IMR-90 (cell line): ENCODE measurements at regions not wholly inside any gene's neighbourhood (a gene's known extent, or its start where the extent isn't known, plus 50 kb on each side); places are given as distances from the start of the nearest gene placed in this dataset.
"Not testable (repeated sequence)": the region's sequence is repeated elsewhere in the genome, so short reads cannot be mapped to it uniquely, and the experiment has no call there.

ENCODE experiments used
- CEBPB ChIP-seq: IDR thresholded peaks from 2 replicates; pipeline ENCODE4 v1.6.1; 2012; ENCODE audit warnings: low read depth, low read length, improper control_type of control experiment
- CTCF ChIP-seq: conservative IDR thresholded peaks from 2 replicates; pipeline ENCODE4 v1.5.1; 2012; ENCODE audit warnings: mild to moderate bottlenecking, low read depth, low read length, improper control_type of control experiment
- FOS ChIP-seq: fragments of 150-350 bp; IDR thresholded peaks from 2 replicates; pipeline ENCODE4 v1.6.1; 2016; ENCODE audit warnings: low read depth, low read length
- MAFK ChIP-seq: IDR thresholded peaks from 2 replicates; pipeline ENCODE4 v1.6.1; 2012; ENCODE audit warnings: low read depth, low read length, improper control_type of control experiment
- MXI1 ChIP-seq: IDR thresholded peaks from 2 replicates; pipeline ENCODE4 v1.6.1; 2012; ENCODE audit warnings: low read depth, mild to moderate bottlenecking, low read length, moderate library complexity, borderline replicate concordance
- POLR2A ChIP-seq: IDR thresholded peaks from 2 replicates; pipeline ENCODE4 v1.6.1; 2012; ENCODE audit warnings: mild to moderate bottlenecking, low read depth, low read length
- RAD21 ChIP-seq: IDR thresholded peaks from 2 replicates; pipeline ENCODE4 v1.6.1; 2012; ENCODE audit warnings: low read length, improper control_type of control experiment
- SMC3 ChIP-seq: fragments of 150-350 bp; IDR thresholded peaks from 2 replicates; pipeline ENCODE4 v1.6.1; 2016; ENCODE audit warnings: low read depth, mild to moderate bottlenecking, antibody characterized with exemption, low read length, moderate library complexity

DNA sequence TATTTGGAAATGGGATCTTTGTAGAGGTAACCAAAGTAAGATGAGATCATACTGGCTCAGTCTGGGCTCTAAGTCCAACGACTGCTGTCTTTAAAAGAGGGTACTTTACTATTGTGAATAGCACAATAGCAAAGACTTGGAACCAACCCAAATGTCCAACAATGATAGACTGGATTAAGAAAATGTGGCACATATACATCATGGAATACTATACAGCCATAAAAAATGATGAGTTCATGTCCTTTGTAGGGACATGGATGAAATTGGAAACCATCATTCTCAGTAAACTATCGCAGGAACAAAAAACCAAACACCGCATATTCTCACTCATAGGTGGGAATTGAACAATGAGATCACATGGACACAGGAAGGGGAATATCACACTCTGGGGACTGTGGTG is 476.3 kb downstream of the SEMA3D start:
- not testable (repeated sequence) for TF ChIP-seq POLR2A, CTCF, FOS, CEBPB, RAD21, MXI1, MAFK, SMC3
